OCI-LY1 (cell line): ENCODE measurements at regions not wholly inside any gene's neighbourhood (a gene's known extent, or its start where the extent isn't known, plus 50 kb on each side); places are given as distances from the start of the nearest gene placed in this dataset.

Experiments used
- H2AFZ ChIP-seq: fragments of 200-600 bp; sonication (generic), shearing (Covaris generic); 2 replicates; pipeline ENCODE4 v1.6.0; 2014; ENCODE audit warnings: antibody characterized with exemption, mild to moderate bottlenecking, low read length
- H3F3A ChIP-seq: fragments of 200-600 bp; sonication (generic), shearing (Covaris generic); 2 replicates; pipeline ENCODE4 v1.6.0; 2014; ENCODE audit warnings: mild to moderate bottlenecking, antibody characterized with exemption, low read length, moderate library complexity; ENCODE audit not compliant: insufficient read depth
- H3K27ac ChIP-seq: fragments of 200-600 bp; sonication (generic); 2 replicates; pipeline ENCODE4 v1.5.1; 2014; ENCODE audit warnings: low read length, mixed run types, mild to moderate bottlenecking, low read depth; ENCODE audit not compliant: poor library complexity, severe bottlenecking
- H3K27me3 ChIP-seq: fragments of 200-600 bp; sonication (generic); 2 replicates; pipeline ENCODE4 v1.6.0; 2014; ENCODE audit warnings: antibody characterized with exemption, mild to moderate bottlenecking, low read length, moderate library complexity; ENCODE audit not compliant: insufficient read depth
- H3K36me3 ChIP-seq: fragments of 200-600 bp; sonication (generic); 2 replicates; pipeline ENCODE4 v1.6.1; 2014; ENCODE audit warnings: mild to moderate bottlenecking, antibody characterized with exemption, low read length, moderate library complexity, mixed read lengths; ENCODE audit not compliant: insufficient read depth
- H3K4me1 ChIP-seq: fragments of 200-600 bp; sonication (generic); 2 replicates; pipeline ENCODE4 v1.5.1; 2014; ENCODE audit warnings: mild to moderate bottlenecking, low read length, moderate library complexity; ENCODE audit not compliant: insufficient read depth, severe bottlenecking
- H3K4me2 ChIP-seq: fragments of 200-600 bp; sonication (generic), shearing (Covaris generic); 2 replicates; pipeline ENCODE4 v1.6.1; 2014; ENCODE audit warnings: low read length
- H3K4me3 ChIP-seq: fragments of 200-600 bp; sonication (generic); 2 replicates; pipeline ENCODE4 v1.5.1; 2014; ENCODE audit warnings: low read length, low read depth, mild to moderate bottlenecking, mixed read lengths; ENCODE audit not compliant: poor library complexity, severe bottlenecking
- H3K79me2 ChIP-seq: fragments of 200-600 bp; shearing (Covaris generic); 2 replicates; pipeline ENCODE4 v1.6.1; 2016; ENCODE audit warnings: mixed run types, low read length, mixed read lengths; ENCODE audit not compliant: insufficient read depth
- H3K9ac ChIP-seq: fragments of 200-600 bp; sonication (generic), shearing (Covaris generic); 2 replicates; pipeline ENCODE4 v1.6.1; 2014; ENCODE audit warnings: mild to moderate bottlenecking, low read length, mixed read lengths
- H3K9me2 ChIP-seq: fragments of 200-600 bp; sonication (generic), shearing (Covaris generic); 2 replicates; pipeline ENCODE4 v1.6.1; 2014; ENCODE audit warnings: low read depth, mild to moderate bottlenecking, low read length, mixed read lengths
- H3K9me3 ChIP-seq: fragments of 200-600 bp; shearing (Covaris generic); 2 replicates; pipeline ENCODE4 v1.6.1; 2014; ENCODE audit warnings: low read length, mixed read lengths
- H4K20me1 ChIP-seq: fragments of 200-600 bp; sonication (generic), shearing (Covaris generic); 2 replicates; pipeline ENCODE4 v1.6.0; 2016; ENCODE audit warnings: mild to moderate bottlenecking, low read length; ENCODE audit not compliant: insufficient read depth
- CTCF ChIP-seq: fragments of 200-600 bp; sonication (generic), shearing (Covaris generic); IDR thresholded peaks from 2 replicates; pipeline ENCODE4 v1.5.1; 2017; ENCODE audit warnings: mild to moderate bottlenecking, antibody characterized with exemption, low read length, moderate library complexity, mixed read lengths
- EZH2 ChIP-seq: fragments of 200-600 bp; sonication (generic), shearing (Covaris generic); IDR thresholded peaks from 2 replicates; pipeline ENCODE4 v1.8.0; 2017; ENCODE audit warnings: borderline replicate concordance, mixed run types, mild to moderate bottlenecking, antibody characterized with exemption, low read length, moderate library complexity, mixed read lengths

- TF ChIP-seq CTCF (no peak), EZH2 (no peak)
- no peak overlapping the region for H3K4me3 ChIP-seq
- no peaks in the 10 kb centered on the region for H3K27me3 ChIP-seq
- no peaks in the 10 kb centered on the region for H3K4me1 ChIP-seq
- H3K4me2 ChIP-seq: no peak overlapping the region
- H4K20me1 ChIP-seq: no peaks in the 10 kb centered on the region
- H3K9ac ChIP-seq: no peak overlapping the region
- H3K27ac ChIP-seq: no peak overlapping the region
- no peaks in the 10 kb centered on the region for H3K9me3 ChIP-seq
- H3K79me2 ChIP-seq: no peaks in the 10 kb centered on the region
- H3K36me3 ChIP-seq: no peaks in the 10 kb centered on the region
- H3K9me2 ChIP-seq: no peaks in the 10 kb centered on the region
- no peak overlapping the region for H2AFZ ChIP-seq
- no peaks in the 10 kb centered on the region for H3F3A ChIP-seq
Measured at GRCh38 chr2:890791-891190, 59.9 kb upstream of the SNTG2 start.

GRCh38 chr2:890214-890613, 60.4 kb upstream of the SNTG2 start:
- Histone ChIP-seq H3K36me3 (no peaks in the 10 kb centered on the region), H3K4me3 (no peak overlapping the region), H3K79me2 (no peaks in the 10 kb centered on the region), H3K27ac (no peak overlapping the region), H3K4me2 (no peak overlapping the region), H3K9me2 (no peaks in the 10 kb centered on the region), H4K20me1 (no peaks in the 10 kb centered on the region), H3K9me3 (no peaks in the 10 kb centered on the region), H2AFZ (no peak overlapping the region), H3K27me3 (no peaks in the 10 kb centered on the region), H3K4me1 (no peaks in the 10 kb centered on the region), H3K9ac (no peak overlapping the region), H3F3A (no peaks in the 10 kb centered on the region)
- TF ChIP-seq CTCF (no peak), EZH2 (no peak)

- Histone ChIP-seq H3K36me3 (no peaks in the 10 kb centered on the region), H3K4me2 (no peak overlapping the region), H2AFZ (no peak overlapping the region), H3F3A (no peaks in the 10 kb centered on the region), H3K4me1 (no peaks in the 10 kb centered on the region), H3K9ac (no peak overlapping the region), H3K4me3 (no peak overlapping the region), H4K20me1 (no peaks in the 10 kb centered on the region), H3K9me3 (no peaks in the 10 kb centered on the region), H3K79me2 (no peaks in the 10 kb centered on the region), H3K27me3 (no peaks in the 10 kb centered on the region), H3K9me2 (no peaks in the 10 kb centered on the region), H3K27ac (no peak overlapping the region)
- TF ChIP-seq EZH2 (no peak), CTCF (no peak)
Measured at GRCh38 chr2:888906-889566, 61.6 kb upstream of the SNTG2 start.
